Stimulated activated naive B cell treated with anti-CD40 and anti-IgM and Interleukin-4, amounts not matched to agents 10 μg/mL and 1 μg/mL and 100 μg/mL, for 72 hours (primary cell): ENCODE measurements at regions not wholly inside any gene's neighbourhood (a gene's known extent, or its start where the extent isn't known, plus 50 kb on each side); places are given as distances from the start of the nearest gene placed in this dataset.

ENCODE experiments used
- ATAC-seq, 2 donors: fragments of 150-1000 bp; cut with Tn5 transposase; replicated peaks; 2 replicates each; pipeline ENCODE4 v1.10.0; 2021; ENCODE audit warnings: moderate library complexity in 1 of 2
- DNase-seq: peaks from one replicate; pipeline ENCODE4 v3.0.0; 2021
- H3K27ac Mint-ChIP-seq: one replicate; pipeline ENCODE4 v1.8.0; 2022; ENCODE audit warnings: mild to moderate bottlenecking, mixed read lengths
- H3K27me3 Mint-ChIP-seq, 2 donors: one replicate each; pipeline ENCODE4 v1.8.0; 2022; ENCODE audit warnings: mixed read lengths in 2 of 2
- H3K36me3 Mint-ChIP-seq, 2 donors: one replicate each; pipeline ENCODE4 v1.8.0; 2022; ENCODE audit warnings: mixed read lengths in 2 of 2, mild to moderate bottlenecking in 1 of 2
- H3K4me1 Mint-ChIP-seq, 2 donors: one replicate each; pipeline ENCODE4 v1.8.0; 2022; ENCODE audit warnings: mixed read lengths in 2 of 2, mild to moderate bottlenecking in 1 of 2
- H3K4me3 Mint-ChIP-seq, 2 donors: one replicate each; pipeline ENCODE4 v1.8.0; 2022; ENCODE audit warnings: mild to moderate bottlenecking in 2 of 2, mixed read lengths in 2 of 2, moderate library complexity in 1 of 2
- H3K9me3 Mint-ChIP-seq, 2 donors: one replicate each; pipeline ENCODE4 v1.8.0; 2022; ENCODE audit warnings: mixed read lengths in 2 of 2, mild to moderate bottlenecking in 1 of 2

DNA sequence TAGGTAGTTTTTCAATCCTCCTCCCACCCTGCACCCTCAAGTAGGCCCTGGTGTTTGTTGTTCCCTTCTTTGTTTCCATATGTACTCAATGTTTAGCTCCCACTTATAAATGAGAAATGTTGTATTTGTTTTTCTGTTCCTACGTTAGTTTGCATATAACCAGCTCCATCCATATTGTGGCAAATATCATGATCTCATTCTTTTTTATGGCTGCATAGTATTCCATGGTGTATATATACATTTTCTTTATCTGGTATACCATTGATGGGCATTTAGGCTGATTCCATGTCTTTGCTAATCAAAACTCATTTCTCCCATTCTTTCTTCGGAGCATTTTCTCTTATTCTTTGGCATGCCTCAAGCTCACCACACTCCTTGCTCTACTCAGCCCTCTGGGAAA is 789.6 kb upstream of the KCND2 start:
- Mint-ChIP-seq H3K27me3 (no peaks in the 10 kb centered on the region), H3K4me1 (no peaks in the 10 kb centered on the region), H3K9me3 (peaks cover 0 to 10% of the 10 kb centered on the region in 2 donors)

DNA sequence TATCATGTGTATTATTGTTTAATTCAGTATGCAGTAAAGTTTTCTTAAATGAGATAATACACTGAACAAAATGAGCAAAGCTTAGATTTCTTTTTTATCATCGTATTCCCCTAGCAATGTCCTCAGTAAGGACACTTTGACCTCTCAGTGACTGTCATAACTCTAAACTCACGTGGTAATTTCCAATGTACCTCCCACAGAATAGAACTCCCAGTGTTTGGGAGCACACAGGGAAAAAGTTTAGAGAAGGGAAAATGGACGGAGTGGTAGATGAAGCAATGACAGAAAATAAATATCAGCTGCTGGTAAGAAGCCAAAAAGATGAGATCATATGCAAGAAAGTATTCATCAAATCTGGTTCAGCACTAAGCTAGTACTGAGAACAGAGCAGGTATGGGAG is 758.6 kb upstream of the KCND2 start:
- no peak overlapping the region for H3K4me3 Mint-ChIP-seq
- H3K27ac Mint-ChIP-seq: no peak overlapping the region
- no peaks in the 10 kb centered on the region for H3K4me1 Mint-ChIP-seq
- no peaks in the 10 kb centered on the region for H3K27me3 Mint-ChIP-seq
- DNase-seq (no peak), ATAC-seq (no peak)
- peaks cover 4 to 9% of the 10 kb centered on the region in 2 donors for H3K9me3 Mint-ChIP-seq
- no peaks in the 10 kb centered on the region for H3K36me3 Mint-ChIP-seq

More for the DNA sequence above, 789.6 kb upstream of the KCND2 start:
- DNase-seq (no peak), ATAC-seq (no peak)
- no peak overlapping the region for H3K27ac Mint-ChIP-seq
- no peaks in the 10 kb centered on the region for H3K36me3 Mint-ChIP-seq
- no peak overlapping the region for H3K4me3 Mint-ChIP-seq

DNA sequence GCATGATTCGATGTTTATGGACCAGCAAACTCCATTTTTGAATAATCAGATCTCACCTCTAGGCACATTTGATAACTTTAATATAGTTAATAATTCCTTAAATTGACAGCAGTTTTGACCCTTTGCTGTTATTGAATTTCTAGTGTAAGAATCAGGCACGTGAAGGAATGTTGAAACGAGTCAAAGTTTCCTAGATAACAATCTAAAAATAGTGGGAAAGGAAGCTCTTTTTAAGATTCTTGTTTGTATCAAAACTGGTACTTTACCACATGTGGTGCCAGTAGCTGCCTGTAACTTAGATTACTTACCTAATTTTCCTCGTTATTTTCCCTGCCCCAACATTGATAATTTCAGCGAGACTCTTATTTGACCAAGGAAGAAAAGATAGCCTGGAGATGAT is 757.8 kb upstream of the KCND2 start:
- no peaks in the 10 kb centered on the region for H3K4me1 Mint-ChIP-seq
- H3K27me3 Mint-ChIP-seq: no peaks in the 10 kb centered on the region
- H3K4me3 Mint-ChIP-seq: no peak overlapping the region
- H3K36me3 Mint-ChIP-seq: no peaks in the 10 kb centered on the region
- H3K9me3 Mint-ChIP-seq: peaks cover 4 to 9% of the 10 kb centered on the region in 2 donors
- H3K27ac Mint-ChIP-seq: no peak overlapping the region
- no peak for ATAC-seq
- no peak for DNase-seq

DNA sequence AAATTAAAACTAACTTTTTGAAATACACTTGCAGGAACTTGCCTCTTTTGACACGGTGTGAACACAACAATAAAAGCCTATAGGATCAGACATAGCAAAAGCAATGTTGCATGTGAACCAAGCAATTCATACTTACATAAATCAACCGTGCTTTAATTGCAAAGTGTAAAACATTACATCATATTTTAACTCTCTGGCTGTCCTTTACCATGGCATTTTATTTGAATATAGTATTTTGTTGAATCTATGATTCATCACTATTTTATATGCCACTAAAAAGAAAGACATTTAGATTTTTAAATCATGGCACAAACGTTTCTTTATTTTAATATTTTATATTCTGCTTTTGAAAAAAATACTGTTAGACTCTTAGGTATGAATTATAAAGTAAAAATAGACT is 757.0 kb upstream of the KCND2 start:
- Mint-ChIP-seq H3K4me1 (no peaks in the 10 kb centered on the region), H3K27me3 (no peaks in the 10 kb centered on the region), H3K9me3 (peaks cover 4 to 9% of the 10 kb centered on the region in 2 donors), H3K27ac (no peak overlapping the region), H3K36me3 (no peaks in the 10 kb centered on the region), H3K4me3 (no peak overlapping the region)
- DNase-seq (no peak), ATAC-seq (no peak)

DNA sequence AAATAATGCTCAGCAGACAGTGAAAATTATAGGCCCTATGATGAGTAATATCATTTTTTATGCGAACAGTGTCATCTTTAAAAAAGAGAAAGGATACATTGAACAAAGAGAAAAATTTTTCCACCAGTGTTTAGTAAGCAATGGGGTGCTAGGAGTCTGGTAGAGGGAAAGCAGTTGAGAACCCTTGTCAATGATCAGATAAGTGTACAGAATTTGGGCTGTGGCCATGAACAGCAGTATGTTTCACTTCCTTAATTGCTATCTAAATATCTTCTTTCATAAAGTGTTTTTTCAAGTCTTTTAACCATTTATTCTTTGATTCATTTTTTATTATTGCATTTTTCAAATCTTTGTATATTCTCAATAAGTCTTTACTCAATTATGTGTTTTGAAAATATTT is 750.7 kb upstream of the KCND2 start:
- Mint-ChIP-seq H3K36me3 (no peaks in the 10 kb centered on the region), H3K27me3 (no peaks in the 10 kb centered on the region), H3K4me3 (no peak overlapping the region), H3K4me1 (no peaks in the 10 kb centered on the region), H3K27ac (no peak overlapping the region), H3K9me3 (peaks cover 0 to 11% of the 10 kb centered on the region in 2 donors)
- no peak for ATAC-seq
- no peak for DNase-seq

GRCh38 chr7:119522698-119523097 is 750.3 kb upstream of the KCND2 start:
- H3K4me3 Mint-ChIP-seq: no peak overlapping the region
- H3K27me3 Mint-ChIP-seq: no peaks in the 10 kb centered on the region
- DNase-seq (no peak), ATAC-seq (no peak)
- no peaks in the 10 kb centered on the region for H3K4me1 Mint-ChIP-seq
- H3K27ac Mint-ChIP-seq: no peak overlapping the region
- H3K9me3 Mint-ChIP-seq: peaks cover 0 to 7% of the 10 kb centered on the region in 2 donors
- no peaks in the 10 kb centered on the region for H3K36me3 Mint-ChIP-seq

DNA sequence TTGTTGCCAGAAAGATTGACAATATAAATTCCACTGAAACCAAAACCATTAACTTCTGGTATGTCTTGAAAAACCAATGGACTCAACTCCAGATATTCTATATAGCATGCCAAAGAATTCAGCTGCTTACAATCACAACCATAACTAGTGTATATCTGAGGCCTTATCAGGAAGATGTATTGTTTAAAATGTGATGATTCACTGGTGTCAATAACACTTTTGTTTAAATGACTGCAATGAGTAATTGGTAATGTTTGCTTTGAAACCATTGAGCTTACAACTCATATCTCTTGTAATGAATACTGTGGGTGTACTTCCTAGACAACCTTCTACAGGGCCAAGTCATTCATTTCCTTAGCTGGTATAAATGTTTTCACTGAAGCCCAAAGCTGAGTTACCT is 727.9 kb upstream of the KCND2 start:
- Mint-ChIP-seq H3K4me1 (no peaks in the 10 kb centered on the region), H3K27ac (no peak overlapping the region), H3K36me3 (no peaks in the 10 kb centered on the region), H3K4me3 (no peak overlapping the region), H3K9me3 (peaks cover 0 to 2% of the 10 kb centered on the region in 2 donors), H3K27me3 (no peaks in the 10 kb centered on the region)
- no peak for DNase-seq
- ATAC-seq: no peak

DNA sequence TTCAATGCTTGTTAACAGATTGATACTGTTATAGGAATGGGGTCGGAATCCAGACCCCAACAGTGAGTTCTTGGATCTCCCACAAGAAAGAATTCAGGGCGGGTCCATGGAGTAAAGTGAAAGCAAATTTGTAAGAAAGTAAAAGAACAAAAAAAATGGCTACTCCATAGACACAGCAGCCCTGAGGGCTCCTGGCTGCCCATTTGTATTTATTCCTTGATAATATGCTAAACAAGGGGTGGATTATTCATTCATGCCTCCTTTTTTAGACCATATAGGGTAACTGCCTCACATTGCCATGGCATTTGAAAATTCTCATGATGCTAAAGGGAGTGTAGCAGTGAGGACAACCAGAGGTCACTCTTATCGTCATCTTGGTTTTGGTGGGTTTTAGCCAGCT is 717.2 kb upstream of the KCND2 start:
- Mint-ChIP-seq H3K36me3 (no peaks in the 10 kb centered on the region), H3K4me3 (no peak overlapping the region), H3K27me3 (no peaks in the 10 kb centered on the region)

DNA sequence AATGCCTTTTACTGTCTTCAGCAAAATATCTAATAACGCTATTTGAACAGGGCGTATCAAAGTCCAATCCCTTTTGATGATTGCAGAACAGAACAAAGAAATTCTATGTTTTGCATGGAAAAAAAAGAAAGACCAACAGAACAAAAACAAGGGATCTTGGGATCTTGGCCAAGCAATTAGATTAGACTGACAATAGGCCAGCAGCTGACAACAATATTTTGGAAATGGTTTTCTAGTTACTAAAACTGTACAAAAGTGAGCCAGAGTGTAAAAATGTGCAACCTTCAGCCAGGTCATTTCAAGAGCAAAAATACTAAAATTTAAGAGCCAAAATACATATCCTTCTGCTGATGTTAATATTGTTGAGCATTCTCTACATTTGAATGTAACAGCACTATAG is 716.5 kb upstream of the KCND2 start:
- no peak for ATAC-seq
- Mint-ChIP-seq H3K36me3 (no peaks in the 10 kb centered on the region), H3K4me3 (no peak overlapping the region), H3K4me1 (no peaks in the 10 kb centered on the region), H3K27ac (no peak overlapping the region), H3K27me3 (no peaks in the 10 kb centered on the region), H3K9me3 (peaks cover 3% of the 10 kb centered on the region in 2 donors)
- no peak for DNase-seq

More for the DNA sequence above, 717.2 kb upstream of the KCND2 start:
- H3K9me3 Mint-ChIP-seq: peaks cover 3% of the 10 kb centered on the region in 2 donors
- H3K27ac Mint-ChIP-seq: no peak overlapping the region
- no peak for DNase-seq
- ATAC-seq: no peak
- no peaks in the 10 kb centered on the region for H3K4me1 Mint-ChIP-seq

- Mint-ChIP-seq H3K4me1 (no peaks in the 10 kb centered on the region), H3K36me3 (no peaks in the 10 kb centered on the region), H3K9me3 (peaks cover 1 to 3% of the 10 kb centered on the region in 2 donors), H3K27me3 (no peaks in the 10 kb centered on the region), H3K27ac (no peak overlapping the region), H3K4me3 (no peak overlapping the region)
- ATAC-seq (no peak), DNase-seq (no peak)
Measured at GRCh38 chr7:119561751-119562150, 711.2 kb upstream of the KCND2 start.

DNA sequence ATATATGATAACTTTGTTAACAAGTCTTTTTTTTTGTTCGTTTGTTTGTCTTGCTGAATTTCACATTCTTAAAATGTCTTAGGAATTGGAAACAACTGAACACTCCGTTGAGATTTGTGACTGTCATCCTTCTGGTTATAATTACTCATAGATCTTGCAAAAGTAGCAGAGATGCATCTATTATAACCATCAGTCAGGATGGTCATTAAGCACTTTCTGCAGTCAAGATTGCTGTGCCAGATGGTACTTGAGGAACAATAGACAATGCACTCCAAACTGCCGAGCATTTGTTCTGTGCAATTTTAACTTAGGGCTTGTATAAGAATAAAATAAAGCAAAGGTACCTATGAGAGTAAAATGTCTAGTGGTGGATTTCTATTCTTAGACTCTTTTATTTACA is 710.1 kb upstream of the KCND2 start:
- H3K9me3 Mint-ChIP-seq: peaks cover 1 to 3% of the 10 kb centered on the region in 2 donors
- H3K4me3 Mint-ChIP-seq: no peak overlapping the region
- no peaks in the 10 kb centered on the region for H3K27me3 Mint-ChIP-seq
- H3K36me3 Mint-ChIP-seq: no peaks in the 10 kb centered on the region
- H3K4me1 Mint-ChIP-seq: no peaks in the 10 kb centered on the region
- ATAC-seq (no peak), DNase-seq (no peak)
- no peak overlapping the region for H3K27ac Mint-ChIP-seq

DNA sequence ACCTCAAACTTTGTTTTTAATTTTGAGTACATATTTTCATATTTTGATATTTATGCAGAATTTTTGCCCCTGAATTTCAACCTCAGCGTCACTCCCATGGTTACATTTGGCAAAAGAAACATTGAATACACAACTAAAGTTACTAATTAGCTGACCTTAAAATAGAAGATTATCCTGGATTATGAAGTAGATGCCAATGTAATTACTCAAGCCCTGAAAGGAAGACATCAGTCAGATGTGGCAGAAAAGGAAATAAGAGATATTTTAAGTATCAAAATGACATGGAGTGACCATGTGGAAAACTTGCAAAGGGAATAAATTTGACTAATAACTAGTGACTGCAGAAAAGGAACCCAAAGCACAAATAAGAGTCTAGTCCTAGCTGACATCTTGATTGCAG is 701.3 kb upstream of the KCND2 start:
- no peak overlapping the region for H3K27ac Mint-ChIP-seq
- DNase-seq: no peak
- no peaks in the 10 kb centered on the region for H3K27me3 Mint-ChIP-seq
- no peak for ATAC-seq
- peaks cover 0 to 4% of the 10 kb centered on the region in 2 donors for H3K9me3 Mint-ChIP-seq
- H3K4me1 Mint-ChIP-seq: no peaks in the 10 kb centered on the region
- H3K36me3 Mint-ChIP-seq: no peaks in the 10 kb centered on the region
- H3K4me3 Mint-ChIP-seq: no peak overlapping the region

DNA sequence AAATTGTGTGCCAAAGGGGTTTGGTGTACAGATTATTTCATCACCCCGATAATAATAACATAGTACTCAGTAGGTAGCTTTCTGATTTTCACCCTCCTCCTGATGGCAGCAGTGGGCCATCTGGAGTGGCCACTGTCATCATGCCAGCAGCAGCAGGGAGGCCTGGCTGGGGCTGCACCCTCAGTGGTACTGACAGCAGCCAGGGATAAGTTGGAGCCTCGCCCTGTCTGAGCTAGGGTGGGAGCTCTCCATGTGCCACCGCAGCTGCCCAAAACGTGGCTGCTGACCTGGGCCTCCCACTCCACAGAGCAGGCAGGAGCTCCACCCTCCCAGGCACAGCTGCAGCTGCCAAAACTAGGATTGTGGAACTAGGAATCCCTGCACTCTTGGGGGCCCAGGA is 700.8 kb upstream of the KCND2 start:
- no peaks in the 10 kb centered on the region for H3K4me1 Mint-ChIP-seq
- ATAC-seq (peak in 1 of 2 donors; percentile 12), DNase-seq (no peak)
- no peaks in the 10 kb centered on the region for H3K36me3 Mint-ChIP-seq
- H3K27me3 Mint-ChIP-seq: no peaks in the 10 kb centered on the region
- H3K4me3 Mint-ChIP-seq: no peak overlapping the region
- no peak overlapping the region for H3K27ac Mint-ChIP-seq
- peaks cover 0 to 4% of the 10 kb centered on the region in 2 donors for H3K9me3 Mint-ChIP-seq

DNA sequence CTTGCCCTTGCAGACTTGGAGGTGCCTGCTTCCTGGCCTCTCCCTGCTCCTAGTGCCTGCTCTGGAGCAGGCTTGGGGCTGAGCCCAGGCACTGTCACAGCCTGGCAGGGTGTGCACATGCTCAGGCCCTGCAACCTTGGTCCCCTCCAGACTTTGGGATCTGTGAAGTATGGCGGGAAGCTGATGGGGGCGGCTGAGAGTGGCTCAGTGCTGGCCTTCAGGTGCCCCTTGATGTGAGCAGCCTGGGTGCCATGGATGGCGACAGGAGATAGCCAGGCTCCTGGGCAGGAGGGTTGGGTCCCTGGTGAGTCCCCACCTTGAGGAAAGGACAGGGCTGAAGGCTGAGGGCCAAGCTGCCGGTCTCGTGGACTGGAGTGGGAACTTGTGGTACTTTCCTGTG is 700.4 kb upstream of the KCND2 start:
- ATAC-seq (peak in 1 of 2 donors; percentile 16), DNase-seq (no peak)
- peaks cover 0 to 4% of the 10 kb centered on the region in 2 donors for H3K9me3 Mint-ChIP-seq
- no peaks in the 10 kb centered on the region for H3K27me3 Mint-ChIP-seq
- no peaks in the 10 kb centered on the region for H3K4me1 Mint-ChIP-seq
- H3K36me3 Mint-ChIP-seq: no peaks in the 10 kb centered on the region
- no peak overlapping the region for H3K27ac Mint-ChIP-seq
- no peak overlapping the region for H3K4me3 Mint-ChIP-seq

DNA sequence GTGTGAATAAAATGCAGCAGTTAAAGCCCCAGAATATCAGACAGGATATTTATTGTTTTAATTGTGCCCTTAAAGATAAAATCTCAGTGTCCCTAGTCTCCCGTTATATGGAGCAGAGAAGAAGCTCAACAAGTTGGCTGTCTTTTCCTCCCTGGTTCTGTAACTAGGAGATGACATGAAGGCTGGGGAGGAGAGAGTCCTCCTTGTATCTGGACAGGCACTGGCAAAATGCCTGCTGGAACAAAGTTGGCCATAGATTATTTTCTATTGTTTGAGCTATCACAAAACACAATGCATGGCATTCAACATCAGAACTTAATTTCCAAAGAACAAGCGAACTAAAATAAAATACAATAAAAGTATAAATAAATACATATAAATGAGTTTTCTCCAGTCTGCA is 694.9 kb upstream of the KCND2 start:
- Mint-ChIP-seq H3K4me1 (no peaks in the 10 kb centered on the region), H3K27ac (no peak overlapping the region), H3K4me3 (no peak overlapping the region), H3K9me3 (peaks cover 0 to 2% of the 10 kb centered on the region in 2 donors), H3K36me3 (no peaks in the 10 kb centered on the region), H3K27me3 (no peaks in the 10 kb centered on the region)
- DNase-seq (no peak), ATAC-seq (no peak)

GRCh38 chr7:119594956-119595355 is 678.0 kb upstream of the KCND2 start:
- Mint-ChIP-seq H3K9me3 (peaks cover 3 to 4% of the 10 kb centered on the region in 2 donors), H3K36me3 (no peaks in the 10 kb centered on the region), H3K4me1 (no peaks in the 10 kb centered on the region), H3K4me3 (no peak overlapping the region), H3K27me3 (no peaks in the 10 kb centered on the region), H3K27ac (no peak overlapping the region)
- DNase-seq: no peak
- ATAC-seq: no peak
